Neural cell (in vitro differentiated cells): ENCODE measurements at regions not wholly inside any gene's neighbourhood (a gene's known extent, or its start where the extent isn't known, plus 50 kb on each side); places are given as distances from the start of the nearest gene placed in this dataset.

Source experiments
- H2AFZ ChIP-seq: fragments of 200-600, 300-800 bp; sonication (generic), shearing (Covaris generic); 2 replicates; pipeline ENCODE4 v1.6.0; 2014; ENCODE audit warnings: low read depth, mild to moderate bottlenecking, antibody characterized with exemption, low read length, moderate library complexity
- H3F3A ChIP-seq: fragments of 200-600 bp; shearing (Covaris generic); 2 replicates; pipeline ENCODE4 v1.6.1; 2016; ENCODE audit warnings: mild to moderate bottlenecking, moderate library complexity, mixed read lengths, antibody characterized with exemption, low read length; ENCODE audit not compliant: insufficient read depth, poor library complexity, severe bottlenecking
- H3K27ac ChIP-seq: fragments of 200-600, 300-800 bp; sonication (generic), shearing (Covaris generic); 2 replicates; pipeline ENCODE4 v1.5.1; 2014; ENCODE audit warnings: mild to moderate bottlenecking, low read length, moderate library complexity
- H3K27me3 ChIP-seq: fragments of 300-800, 200-600 bp; sonication (generic), shearing (Covaris generic); 2 replicates; pipeline ENCODE4 v1.6.0; 2014; ENCODE audit warnings: mild to moderate bottlenecking, low read depth, low read length, moderate library complexity; ENCODE audit not compliant: insufficient read depth
- H3K36me3 ChIP-seq: fragments of 300-800, 200-600 bp; sonication (generic), shearing (Covaris generic); 2 replicates; pipeline ENCODE4 v1.5.1; 2014; ENCODE audit warnings: mild to moderate bottlenecking, antibody characterized with exemption, low read length, moderate library complexity; ENCODE audit not compliant: insufficient read depth
- H3K4me2 ChIP-seq: fragments of 300-800, 200-600 bp; sonication (generic), shearing (Covaris generic); 2 replicates; pipeline ENCODE4 v1.6.0; 2014; ENCODE audit warnings: mild to moderate bottlenecking, low read length
- H3K4me3 ChIP-seq: fragments of 300-800, 200-600 bp; sonication (generic), shearing (Covaris generic); 2 replicates; pipeline ENCODE4 v1.5.1; 2014; ENCODE audit warnings: mild to moderate bottlenecking, low read length, moderate library complexity
- H3K79me2 ChIP-seq: fragments of 200-600 bp; shearing (Covaris generic); replicated peaks from 2 replicates; pipeline ENCODE4 v1.6.0; 2014; ENCODE audit warnings: mild to moderate bottlenecking, low read length, moderate library complexity; ENCODE audit not compliant: insufficient read depth
- H3K9ac ChIP-seq: fragments of 300-800, 200-600 bp; sonication (generic), shearing (Covaris generic); 2 replicates; pipeline ENCODE4 v1.6.1; 2016; ENCODE audit warnings: mild to moderate bottlenecking, low read length, mixed read lengths
- H3K9me2 ChIP-seq: fragments of 200-600 bp; shearing (Covaris generic); 2 replicates; pipeline ENCODE4 v1.6.1; 2016; ENCODE audit warnings: mild to moderate bottlenecking, low read length, mixed read lengths; ENCODE audit not compliant: insufficient read depth
- H3K9me3 ChIP-seq: fragments of 200-600, 300-800 bp; sonication (generic), shearing (Covaris generic); 2 replicates; pipeline ENCODE4 v1.6.1; 2016; ENCODE audit warnings: mild to moderate bottlenecking, mixed run types, low read length, moderate library complexity, mixed read lengths
- H4K20me1 ChIP-seq: fragments of 200-600 bp; shearing (Covaris generic); 2 replicates; pipeline ENCODE4 v1.6.1; 2016; ENCODE audit warnings: mild to moderate bottlenecking, mixed run types; ENCODE audit not compliant: insufficient read depth
- EP300 ChIP-seq: fragments of 450-650 bp; conservative IDR thresholded peaks from 2 replicates; pipeline ENCODE4 v1.6.1; 2014; ENCODE audit warnings: antibody characterized with exemption, mild to moderate bottlenecking, moderate library complexity; ENCODE audit not compliant: poor library complexity, severe bottlenecking
- EZH2 ChIP-seq: fragments of 200-600, 300-800 bp; shearing (Covaris generic), sonication (generic); IDR thresholded peaks from 2 replicates; pipeline ENCODE4 v1.6.1; 2014; ENCODE audit warnings: antibody characterized with exemption, low read length, borderline replicate concordance, mild to moderate bottlenecking; ENCODE audit not compliant: insufficient read depth, poor library complexity, severe bottlenecking
- MXI1 ChIP-seq: fragments of 450-650 bp; conservative IDR thresholded peaks from 2 replicates; pipeline ENCODE4 v1.6.1; 2014; ENCODE audit warnings: antibody characterized with exemption, mild to moderate bottlenecking; ENCODE audit not compliant: poor library complexity, severe bottlenecking
- POLR2AphosphoS5 ChIP-seq: IDR thresholded peaks from 2 replicates; pipeline ENCODE4 v1.6.1; 2012
- RAD21 ChIP-seq: fragments of 450-650 bp; conservative IDR thresholded peaks from 2 replicates; pipeline ENCODE4 v1.6.1; 2014; ENCODE audit warnings: antibody characterized with exemption, mild to moderate bottlenecking, moderate library complexity
- REST ChIP-seq: IDR thresholded peaks from 2 replicates; pipeline ENCODE4 v1.6.1; 2012; ENCODE audit warnings: borderline replicate concordance
- SMC3 ChIP-seq: fragments of 450-650 bp; conservative IDR thresholded peaks from 2 replicates; pipeline ENCODE4 v1.6.1; 2014; ENCODE audit warnings: antibody characterized with exemption, mild to moderate bottlenecking, moderate library complexity; ENCODE audit not compliant: poor library complexity
- TAF1 ChIP-seq: IDR thresholded peaks from 2 replicates; pipeline ENCODE4 v1.6.1; 2012; ENCODE audit warnings: low read depth
- TF ChIP-seq, protein P1 (sequence below): fragments of 450-650 bp; IDR thresholded peaks from 2 replicates; pipeline ENCODE4 v1.5.1; 2014; ENCODE audit warnings: antibody characterized with exemption, mild to moderate bottlenecking, moderate library complexity; ENCODE audit not compliant: poor library complexity, severe bottlenecking

DNA sequence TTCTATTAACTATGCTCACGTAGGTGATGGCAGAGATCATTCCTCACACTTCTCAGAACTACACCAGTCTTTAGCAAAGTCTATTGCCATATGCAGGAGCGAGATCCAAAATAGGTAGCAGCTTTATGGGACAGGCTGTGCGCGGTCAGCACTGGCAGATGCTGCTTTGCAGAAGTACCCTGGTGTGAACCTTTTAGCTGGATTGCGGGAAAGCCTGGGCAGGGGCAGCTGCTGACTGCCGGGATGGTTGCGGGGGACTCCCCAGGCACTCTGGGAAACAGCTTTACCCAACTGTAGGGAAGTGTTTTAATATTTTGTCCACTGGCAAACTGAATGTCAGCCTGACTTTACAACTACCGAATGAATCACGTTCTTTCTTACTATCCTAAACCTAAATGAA, 251.3 kb downstream of the HS3ST3A1 start:
- no peak for TF ChIP-seq MXI1
- TF ChIP-seq RAD21, result no peak
- TF ChIP-seq POLR2AphosphoS5, result no peak
- no peak for TF ChIP-seq EZH2
- TF ChIP-seq TAF1, result no peak
- no peaks in the 10 kb centered on the region for H3K36me3 ChIP-seq
- no peaks in the 10 kb centered on the region for H3K9me2 ChIP-seq
- no peaks in the 10 kb centered on the region for H3K27me3 ChIP-seq
- no peak overlapping the region for H3K4me3 ChIP-seq
- H3K9me3 ChIP-seq, result no peaks in the 10 kb centered on the region
- no peak overlapping the region for H3K9ac ChIP-seq
- no peaks in the 10 kb centered on the region for H3K79me2 ChIP-seq
- H3K27ac ChIP-seq, result no peak overlapping the region
- H4K20me1 ChIP-seq, result no peaks in the 10 kb centered on the region
- no peaks in the 10 kb centered on the region for H3F3A ChIP-seq
- no peak overlapping the region for H2AFZ ChIP-seq
- no peak overlapping the region for H3K4me2 ChIP-seq

DNA sequence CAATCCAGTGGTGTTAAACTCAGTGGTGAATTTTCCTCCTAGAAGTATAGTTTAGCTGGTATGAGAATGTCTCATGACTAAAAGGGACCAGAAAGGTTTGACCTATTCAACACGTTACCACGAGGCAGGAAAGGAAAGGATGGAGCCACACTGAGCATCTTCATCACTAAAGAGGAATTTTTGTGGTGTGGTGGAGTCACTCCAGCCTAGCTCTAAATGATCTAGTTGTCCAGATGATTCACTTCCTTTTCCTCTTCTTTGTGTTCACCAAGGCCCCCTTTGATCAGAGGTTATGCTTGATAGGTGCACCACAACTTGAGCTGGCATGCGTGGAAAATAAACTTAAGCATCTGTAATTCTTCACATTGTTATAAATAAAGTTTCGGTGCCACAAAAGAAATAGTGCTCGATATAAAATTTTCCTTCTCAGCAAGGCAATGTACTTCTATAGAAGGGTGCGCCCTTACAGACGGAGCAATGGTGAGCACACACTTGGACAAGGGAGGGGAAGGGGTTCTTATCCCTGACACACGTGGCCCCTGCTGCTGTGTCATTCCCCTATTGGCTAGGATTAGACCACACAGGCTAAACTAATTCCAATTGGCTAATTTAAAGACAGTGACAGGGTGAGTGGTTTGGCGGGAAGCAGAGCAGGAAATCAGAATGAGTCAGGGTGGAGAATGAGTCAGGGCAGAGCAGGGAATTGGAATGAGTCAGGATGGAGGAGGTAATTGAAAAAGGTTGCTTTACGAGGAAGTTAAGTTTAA, 254.6 kb downstream of the HS3ST3A1 start:
- H3K9me3 ChIP-seq, result no peaks in the 10 kb centered on the region
- H3K79me2 ChIP-seq, result no peaks in the 10 kb centered on the region
- no peaks in the 10 kb centered on the region for H3K27me3 ChIP-seq
- no peak overlapping the region for H3K4me2 ChIP-seq
- no peak overlapping the region for H3K27ac ChIP-seq
- H3K9ac ChIP-seq, result no peak overlapping the region
- no peaks in the 10 kb centered on the region for H3K9me2 ChIP-seq
- no peaks in the 10 kb centered on the region for H3F3A ChIP-seq
- no peaks in the 10 kb centered on the region for H4K20me1 ChIP-seq
- H3K36me3 ChIP-seq, result no peaks in the 10 kb centered on the region
- H2AFZ ChIP-seq, result no peak overlapping the region
- TF ChIP-seq MXI1 (no peak), TAF1 (no peak), SMC3 (no peak), RAD21 (no peak), EP300 (no peak), REST (no peak), EZH2 (no peak)
- TF ChIP-seq, protein P1, sequence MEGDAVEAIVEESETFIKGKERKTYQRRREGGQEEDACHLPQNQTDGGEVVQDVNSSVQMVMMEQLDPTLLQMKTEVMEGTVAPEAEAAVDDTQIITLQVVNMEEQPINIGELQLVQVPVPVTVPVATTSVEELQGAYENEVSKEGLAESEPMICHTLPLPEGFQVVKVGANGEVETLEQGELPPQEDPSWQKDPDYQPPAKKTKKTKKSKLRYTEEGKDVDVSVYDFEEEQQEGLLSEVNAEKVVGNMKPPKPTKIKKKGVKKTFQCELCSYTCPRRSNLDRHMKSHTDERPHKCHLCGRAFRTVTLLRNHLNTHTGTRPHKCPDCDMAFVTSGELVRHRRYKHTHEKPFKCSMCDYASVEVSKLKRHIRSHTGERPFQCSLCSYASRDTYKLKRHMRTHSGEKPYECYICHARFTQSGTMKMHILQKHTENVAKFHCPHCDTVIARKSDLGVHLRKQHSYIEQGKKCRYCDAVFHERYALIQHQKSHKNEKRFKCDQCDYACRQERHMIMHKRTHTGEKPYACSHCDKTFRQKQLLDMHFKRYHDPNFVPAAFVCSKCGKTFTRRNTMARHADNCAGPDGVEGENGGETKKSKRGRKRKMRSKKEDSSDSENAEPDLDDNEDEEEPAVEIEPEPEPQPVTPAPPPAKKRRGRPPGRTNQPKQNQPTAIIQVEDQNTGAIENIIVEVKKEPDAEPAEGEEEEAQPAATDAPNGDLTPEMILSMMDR, result no peak
- no peak overlapping the region for H3K4me3 ChIP-seq
